Smooth muscle cell (in vitro differentiated cells): ENCODE measurements at regions not wholly inside any gene's neighbourhood (a gene's known extent, or its start where the extent isn't known, plus 50 kb on each side); places are given as distances from the start of the nearest gene placed in this dataset.

ENCODE experiments used
- DNase-seq: peaks from one replicate; lab custom pipeline; 2025; ENCODE audit not compliant: unreplicated experiment; lab: John Stamatoyannopoulos, UW
- H2AFZ ChIP-seq: fragments of 200-600 bp; sonication (generic); 2 replicates; pipeline ENCODE4 v1.6.0; 2016; ENCODE audit warnings: antibody characterized with exemption, low read depth, mild to moderate bottlenecking
- H3F3A ChIP-seq: fragments of 200-600 bp; sonication (generic); 2 replicates; pipeline ENCODE4 v1.6.0; 2017; ENCODE audit warnings: antibody characterized with exemption, low read depth
- H3K27ac ChIP-seq: fragments of 200-600 bp; sonication (generic); 2 replicates; pipeline ENCODE4 v1.5.1; 2016; ENCODE audit warnings: low read depth, mild to moderate bottlenecking
- H3K27me3 ChIP-seq: fragments of 200-600 bp; sonication (generic); 2 replicates; pipeline ENCODE4 v1.6.1; 2016; ENCODE audit warnings: low read depth, mild to moderate bottlenecking
- H3K36me3 ChIP-seq: fragments of 200-600 bp; sonication (generic); 2 replicates; pipeline ENCODE4 v1.5.1; 2016; ENCODE audit warnings: low read depth
- H3K4me1 ChIP-seq: fragments of 200-600 bp; sonication (generic); 2 replicates; pipeline ENCODE4 v1.5.1; 2016; ENCODE audit warnings: low read depth
- H3K4me2 ChIP-seq: fragments of 200-600 bp; sonication (generic); 2 replicates; pipeline ENCODE4 v1.6.0; 2016; ENCODE audit warnings: mild to moderate bottlenecking
- H3K4me3 ChIP-seq: fragments of 200-600 bp; sonication (generic); 2 replicates; pipeline ENCODE4 v1.5.1; 2016; ENCODE audit warnings: mild to moderate bottlenecking
- H3K79me2 ChIP-seq: fragments of 200-600 bp; sonication (generic); 2 replicates; pipeline ENCODE4 v1.6.0; 2016; ENCODE audit warnings: low read depth, mild to moderate bottlenecking
- H3K9ac ChIP-seq: fragments of 200-600 bp; sonication (generic); 2 replicates; pipeline ENCODE4 v1.6.0; 2016; ENCODE audit warnings: low read depth
- H3K9me3 ChIP-seq: fragments of 200-600 bp; sonication (generic); replicated peaks from 2 replicates; pipeline ENCODE4 v1.5.1; 2016; ENCODE audit warnings: low read depth
- H4K20me1 ChIP-seq: fragments of 200-600 bp; sonication (generic); 2 replicates; pipeline ENCODE4 v1.6.0; 2016; ENCODE audit warnings: low read depth
- CTCF ChIP-seq: fragments of 200-600 bp; sonication (generic); IDR thresholded peaks from 2 replicates; pipeline ENCODE4 v1.5.1; 2017; ENCODE audit warnings: borderline replicate concordance, mild to moderate bottlenecking, antibody characterized with exemption; ENCODE audit not compliant: insufficient read depth, poor library complexity, severe bottlenecking
- WGBS: methylation state at CpG from one replicate; pipeline ENCODE4 v1.1.7; 2016; ENCODE audit warnings: low lambda C conversion rate; 5-methylcytosine and 5-hydroxymethylcytosine counted together

- Histone ChIP-seq H4K20me1 (no peaks in the 10 kb centered on the region), H3K4me3 (no peak overlapping the region), H3K27me3 (no peaks in the 10 kb centered on the region), H3K9ac (no peak overlapping the region), H3F3A (no peaks in the 10 kb centered on the region), H3K27ac (no peak overlapping the region), H3K79me2 (no peaks in the 10 kb centered on the region), H3K4me1 (peaks cover 9% of the 10 kb centered on the region), H3K4me2 (no peak overlapping the region), H3K36me3 (no peaks in the 10 kb centered on the region), H2AFZ (no peak overlapping the region), H3K9me3 (no peaks in the 10 kb centered on the region)
- no peak for DNase-seq
- WGBS = 65% methylated on average over 4 of the region's 4 CpGs
- no peak for TF ChIP-seq CTCF
These were observed 66.4 kb upstream of the ANK3 start for GRCh38 chr10:60456053-60456452.

- H3K4me3 ChIP-seq = no peak overlapping the region
- WGBS = 75% methylated on average over 3 of the region's 3 CpGs
These were observed 64.7 kb upstream of the ANK3 start for GRCh38 chr10:60454336-60454735.

DNA sequence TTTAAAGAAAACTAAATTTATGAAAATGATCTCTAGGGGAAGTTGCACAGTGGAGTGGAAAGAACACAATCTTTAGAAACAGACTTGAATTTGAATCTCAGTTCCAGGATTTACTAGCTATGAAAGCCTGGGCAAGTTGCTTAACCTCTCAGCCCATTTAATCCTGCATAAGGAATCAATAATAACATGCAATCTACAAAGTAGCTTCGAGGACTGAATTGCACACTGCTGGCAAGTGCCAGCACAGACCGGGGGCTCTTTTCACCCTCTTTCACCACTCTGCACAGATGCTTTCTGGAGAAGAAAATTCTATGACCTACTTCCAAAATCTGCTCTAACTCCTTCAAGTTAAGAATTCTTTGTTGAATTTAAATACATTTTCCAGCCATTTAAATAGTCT lies 63.4 kb upstream of the ANK3 start:
- Histone ChIP-seq H2AFZ (no peak overlapping the region), H3K9me3 (no peaks in the 10 kb centered on the region), H3K27ac (no peak overlapping the region), H3K4me3 (no peak overlapping the region), H3K27me3 (no peaks in the 10 kb centered on the region), H3F3A (no peaks in the 10 kb centered on the region), H3K4me2 (no peak overlapping the region), H3K36me3 (no peaks in the 10 kb centered on the region), H4K20me1 (no peaks in the 10 kb centered on the region), H3K79me2 (no peaks in the 10 kb centered on the region), H3K4me1 (peaks cover 7% of the 10 kb centered on the region), H3K9ac (no peak overlapping the region)
- no peak for TF ChIP-seq CTCF
- no peak for DNase-seq
- WGBS = 46% methylated on average over 2 of the region's 2 CpGs

More at GRCh38 chr10:60454336-60454735, 64.7 kb upstream of the ANK3 start:
- H3K27me3 ChIP-seq = no peaks in the 10 kb centered on the region
- H4K20me1 ChIP-seq = no peaks in the 10 kb centered on the region
- no peaks in the 10 kb centered on the region for H3K36me3 ChIP-seq
- TF ChIP-seq CTCF = no peak
- no peak overlapping the region for H3K4me2 ChIP-seq
- H2AFZ ChIP-seq = no peak overlapping the region
- no peaks in the 10 kb centered on the region for H3F3A ChIP-seq
- no peak for DNase-seq
- no peak overlapping the region for H3K9ac ChIP-seq
- no peak overlapping the region for H3K27ac ChIP-seq
- H3K79me2 ChIP-seq = no peaks in the 10 kb centered on the region
- H3K4me1 ChIP-seq = peaks cover 7% of the 10 kb centered on the region
- H3K9me3 ChIP-seq = no peaks in the 10 kb centered on the region

GRCh38 chr10:60450291-60450690 lies 60.6 kb upstream of the ANK3 start:
- H3F3A ChIP-seq = no peaks in the 10 kb centered on the region
- H3K27ac ChIP-seq = no peak overlapping the region
- H3K9ac ChIP-seq = no peak overlapping the region
- WGBS = 95% methylated on average over 4 of the region's 4 CpGs
- H3K36me3 ChIP-seq = no peaks in the 10 kb centered on the region
- DNase-seq = no peak
- no peak overlapping the region for H2AFZ ChIP-seq
- H3K4me3 ChIP-seq = no peak overlapping the region
- peaks cover 21% of the 10 kb centered on the region for H3K4me1 ChIP-seq
- no peak overlapping the region for H3K4me2 ChIP-seq
- no peak for TF ChIP-seq CTCF
- no peaks in the 10 kb centered on the region for H3K79me2 ChIP-seq
- H3K9me3 ChIP-seq = no peaks in the 10 kb centered on the region
- H3K27me3 ChIP-seq = no peaks in the 10 kb centered on the region
- no peaks in the 10 kb centered on the region for H4K20me1 ChIP-seq
